ENCODE measurements at regions not wholly inside any gene's neighbourhood (a gene's known extent, or its start where the extent isn't known, plus 50 kb on each side); places are given as distances from the start of the nearest gene placed in this dataset.

GRCh38 chr1:110765640-110766335 is 91.0 kb upstream of the KCNA3 start:
- peak; percentile 45 to 85 (median 72) for TF ChIP-seq CTCF (IDR thresholded peaks at IDR 0.05)
- no peak for TF ChIP-seq POLR2A (IDR thresholded peaks at IDR 0.05)

Measured in body of pancreas (tissue), 4 donors.